GM12873 (cell line): ENCODE measurements at regions not wholly inside any gene's neighbourhood (a gene's known extent, or its start where the extent isn't known, plus 50 kb on each side); places are given as distances from the start of the nearest gene placed in this dataset.

ENCODE experiments used
- CTCF ChIP-seq: IDR thresholded peaks from 2 replicates; pipeline ENCODE4 v1.5.1; 2012; ENCODE audit warnings: low read depth, mild to moderate bottlenecking, moderate library complexity, low read length, control low read depth; ENCODE audit not compliant: insufficient read depth; ENCODE audit errors: missing control alignments

- no peak for TF ChIP-seq CTCF
Measured at GRCh38 chr20:26277339-26277738, 580.7 kb upstream of the ZNF337 start.

- TF ChIP-seq CTCF = no peak
Measured at GRCh38 chr20:26276554-26277210, 580.0 kb upstream of the ZNF337 start.

GRCh38 chr20:26243731-26244130 is 547.1 kb upstream of the ZNF337 start:
- TF ChIP-seq CTCF = no peak

GRCh38 chr20:26218301-26218700 is 521.6 kb upstream of the ZNF337 start:
- TF ChIP-seq CTCF = no peak

- TF ChIP-seq CTCF = no peak
Measured at GRCh38 chr20:26216025-26216424, 519.4 kb upstream of the ZNF337 start.

GRCh38 chr20:26214991-26215390 is 518.3 kb upstream of the ZNF337 start:
- no peak for TF ChIP-seq CTCF

GRCh38 chr20:26209171-26209941 is 512.7 kb upstream of the ZNF337 start:
- TF ChIP-seq CTCF = no peak
